SJCRH30 (cell line): ENCODE measurements at regions not wholly inside any gene's neighbourhood (a gene's known extent, or its start where the extent isn't known, plus 50 kb on each side); places are given as distances from the start of the nearest gene placed in this dataset.
A peak's percentile ranks its signal among the peaks of the same experiment; 100 is the strongest.

ENCODE experiments used
- DNase-seq, 2 experiments: peaks; one replicate each; pipeline ENCODE4 v3.0.0-alpha.2; 2015 to 2020
- H3K27ac ChIP-seq: fragments of 250-450 bp; sonication (Bioruptor Pico); 2 replicates; pipeline ENCODE4 v1.5.1; 2020; ENCODE audit warnings: mild to moderate bottlenecking, moderate library complexity
- H3K27me3 ChIP-seq: fragments of 250-450 bp; sonication (Bioruptor Pico); 2 replicates; pipeline ENCODE4 v1.5.1; 2020; ENCODE audit warnings: mild to moderate bottlenecking, moderate library complexity
- H3K36me3 ChIP-seq: fragments of 250-450 bp; sonication (Bioruptor Pico); 2 replicates; pipeline ENCODE4 v1.5.1; 2020; ENCODE audit warnings: mild to moderate bottlenecking, moderate library complexity
- H3K4me1 ChIP-seq: fragments of 250-450 bp; sonication (Bioruptor Pico); 2 replicates; pipeline ENCODE4 v1.5.1; 2020; ENCODE audit warnings: mild to moderate bottlenecking, moderate library complexity
- H3K4me3 ChIP-seq: fragments of 250-450 bp; sonication (Bioruptor Pico); 2 replicates; pipeline ENCODE4 v1.5.1; 2020; ENCODE audit warnings: mild to moderate bottlenecking, moderate library complexity
- H3K9me3 ChIP-seq: fragments of 250-450 bp; sonication (Bioruptor Pico); replicated peaks from 2 replicates; pipeline ENCODE4 v1.5.1; 2020; ENCODE audit warnings: mild to moderate bottlenecking, moderate library complexity

DNA sequence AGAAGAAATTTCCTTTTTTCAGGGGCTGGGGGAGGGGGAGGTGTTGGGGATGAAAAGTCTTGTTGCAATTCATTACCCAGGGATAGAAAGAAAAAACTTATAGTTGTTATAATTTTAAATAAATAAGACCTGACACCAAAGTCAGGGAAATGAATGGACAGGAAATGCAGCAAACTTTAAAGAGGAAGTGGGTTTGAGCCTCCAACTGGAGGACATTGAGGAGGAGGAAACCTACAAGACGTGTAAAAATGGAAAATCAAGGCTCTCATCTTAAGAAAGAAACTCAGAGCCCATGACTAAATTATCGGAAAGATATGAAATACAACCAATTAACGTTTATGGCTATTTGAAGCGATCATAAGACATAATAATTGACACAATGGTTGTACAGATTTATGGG, 54.4 kb downstream of the NIBAN1 start:
- H3K4me3 ChIP-seq: no peak overlapping the region
- H3K4me1 ChIP-seq: no peaks in the 10 kb centered on the region
- no peak for DNase-seq
- H3K27ac ChIP-seq: no peak overlapping the region
- H3K9me3 ChIP-seq: no peaks in the 10 kb centered on the region
- no peaks in the 10 kb centered on the region for H3K27me3 ChIP-seq
- no peaks in the 10 kb centered on the region for H3K36me3 ChIP-seq

DNA sequence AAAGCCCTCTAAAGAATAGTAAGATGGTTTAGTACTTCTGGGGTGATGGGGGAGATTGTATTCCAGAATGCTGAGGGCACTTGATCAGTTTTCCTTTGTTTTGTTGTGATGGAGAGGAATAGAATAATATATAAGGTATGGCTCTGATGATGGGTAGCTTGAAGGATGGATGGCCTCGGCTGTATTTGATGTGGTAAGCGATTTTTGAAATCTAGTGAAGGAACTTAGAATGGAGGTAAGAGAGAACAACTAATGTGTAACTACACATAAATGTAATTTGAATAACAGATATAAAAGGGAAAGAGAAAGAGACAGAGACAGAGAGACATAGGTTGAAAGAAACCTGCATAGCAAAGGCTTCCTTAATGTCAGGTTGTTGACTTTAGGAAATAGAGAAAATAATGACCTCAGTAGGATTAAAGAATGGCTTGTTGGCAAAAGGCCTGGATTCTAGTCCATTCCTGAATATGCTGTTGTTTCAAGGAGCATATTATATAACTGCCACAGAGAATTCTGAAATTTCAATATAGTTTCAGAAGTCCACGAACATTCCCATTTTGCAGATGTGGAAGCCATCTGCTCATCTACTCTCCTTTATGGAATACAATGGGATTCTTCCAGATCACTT, 58.7 kb downstream of the NIBAN1 start:
- H3K27me3 ChIP-seq: no peaks in the 10 kb centered on the region
- H3K36me3 ChIP-seq: no peaks in the 10 kb centered on the region
- H3K4me3 ChIP-seq: no peak overlapping the region
- H3K27ac ChIP-seq: no peak overlapping the region
- no peaks in the 10 kb centered on the region for H3K9me3 ChIP-seq
- H3K4me1 ChIP-seq: no peaks in the 10 kb centered on the region
- DNase-seq: no peak

DNA sequence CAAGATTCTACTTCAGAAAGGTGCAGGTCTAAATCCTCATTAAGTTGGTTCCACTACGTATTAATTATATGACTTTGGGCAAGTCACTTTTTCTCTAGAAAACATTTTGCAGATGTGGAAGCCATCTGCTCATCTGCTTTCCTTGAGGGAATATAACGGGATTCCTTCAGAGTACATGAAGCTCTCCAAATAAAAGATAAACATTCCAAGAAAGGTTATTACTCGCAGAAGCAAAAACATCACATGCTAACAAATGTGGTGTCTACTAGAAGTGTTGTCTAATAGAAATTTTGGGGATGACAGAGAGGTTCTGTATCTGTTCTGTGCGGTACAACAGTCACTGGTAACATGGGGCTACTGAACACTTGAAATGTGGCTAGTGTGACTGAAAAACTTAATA, 60.2 kb downstream of the NIBAN1 start:
- Histone ChIP-seq H3K27me3 (no peaks in the 10 kb centered on the region), H3K9me3 (no peaks in the 10 kb centered on the region), H3K4me3 (no peak overlapping the region), H3K4me1 (no peaks in the 10 kb centered on the region), H3K27ac (no peak overlapping the region), H3K36me3 (no peaks in the 10 kb centered on the region)
- DNase-seq: no peak

DNA sequence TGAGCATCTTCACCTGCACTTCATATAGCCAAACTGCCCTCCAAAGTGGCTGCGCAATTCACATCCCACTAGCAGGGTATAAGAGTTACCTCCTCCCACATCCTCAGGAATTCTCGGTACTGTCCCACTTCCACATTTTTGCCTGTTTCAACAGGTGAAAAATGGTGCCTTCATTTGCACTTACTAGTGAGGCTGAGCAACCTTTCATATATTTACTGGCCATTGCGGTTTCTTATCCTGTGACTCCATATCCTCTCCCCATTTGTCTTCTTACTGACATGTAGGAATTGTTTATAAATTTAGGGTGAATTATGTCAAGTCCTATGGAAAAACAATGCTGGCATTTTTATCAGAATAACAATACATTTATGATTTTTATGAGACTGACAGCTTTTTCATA, 61.9 kb downstream of the NIBAN1 start:
- no peak overlapping the region for H3K4me3 ChIP-seq
- no peaks in the 10 kb centered on the region for H3K36me3 ChIP-seq
- H3K27me3 ChIP-seq: no peaks in the 10 kb centered on the region
- H3K27ac ChIP-seq: no peak overlapping the region
- no peaks in the 10 kb centered on the region for H3K9me3 ChIP-seq
- DNase-seq: no peak
- H3K4me1 ChIP-seq: no peaks in the 10 kb centered on the region

DNA sequence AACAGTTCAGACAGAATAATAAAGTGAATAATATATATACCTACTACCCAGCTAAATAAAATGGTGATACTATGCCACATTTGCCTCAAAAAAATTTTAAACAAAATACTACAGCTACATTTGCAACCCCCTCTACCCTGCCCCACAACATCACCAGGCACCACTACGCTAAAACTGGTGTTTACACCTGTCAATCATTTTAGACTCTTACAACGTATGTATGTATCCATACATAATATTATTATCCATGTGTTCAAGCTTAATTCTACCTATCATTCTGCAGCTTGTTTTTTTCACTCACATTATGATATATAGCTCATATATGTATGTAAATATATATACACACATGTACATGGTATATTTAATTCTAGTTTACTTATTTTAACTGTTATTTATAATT, 62.5 kb downstream of the NIBAN1 start:
- Histone ChIP-seq H3K27me3 (no peaks in the 10 kb centered on the region), H3K27ac (no peak overlapping the region), H3K4me1 (no peaks in the 10 kb centered on the region), H3K4me3 (no peak overlapping the region), H3K36me3 (no peaks in the 10 kb centered on the region), H3K9me3 (no peaks in the 10 kb centered on the region)
- DNase-seq: no peak

DNA sequence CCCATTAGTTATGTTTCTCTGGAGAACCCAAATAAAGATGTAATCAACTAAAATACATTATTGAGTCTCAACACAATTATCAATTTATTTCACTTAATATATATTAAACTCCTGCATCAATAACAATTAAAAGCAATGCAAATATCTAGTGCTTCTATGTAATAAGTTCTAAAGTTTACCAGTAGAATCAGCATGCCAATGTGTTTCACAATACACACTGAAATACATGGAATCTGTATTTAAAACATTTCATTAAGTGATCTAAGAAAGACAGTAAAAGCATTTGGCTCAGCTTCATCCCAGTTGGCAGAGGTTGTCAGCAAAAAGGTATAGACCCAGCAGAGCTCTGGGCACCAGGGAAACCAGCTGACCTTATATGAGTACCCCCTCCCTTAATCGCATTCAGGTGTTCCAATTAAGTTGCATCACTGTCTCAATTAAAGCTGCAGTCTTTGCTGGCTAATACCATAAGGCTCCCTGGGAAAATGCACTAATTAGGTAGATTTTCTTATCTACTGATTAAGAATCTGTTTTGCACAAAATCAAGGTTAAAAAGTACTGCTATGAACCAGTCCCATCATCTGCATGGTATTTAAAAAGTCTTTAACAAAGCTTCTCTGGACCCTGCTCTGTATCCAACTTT, 63.1 kb downstream of the NIBAN1 start:
- H3K4me3 ChIP-seq: no peak overlapping the region
- no peaks in the 10 kb centered on the region for H3K9me3 ChIP-seq
- H3K36me3 ChIP-seq: no peaks in the 10 kb centered on the region
- DNase-seq: no peak
- H3K27ac ChIP-seq: no peak overlapping the region
- no peaks in the 10 kb centered on the region for H3K27me3 ChIP-seq
- H3K4me1 ChIP-seq: no peaks in the 10 kb centered on the region

DNA sequence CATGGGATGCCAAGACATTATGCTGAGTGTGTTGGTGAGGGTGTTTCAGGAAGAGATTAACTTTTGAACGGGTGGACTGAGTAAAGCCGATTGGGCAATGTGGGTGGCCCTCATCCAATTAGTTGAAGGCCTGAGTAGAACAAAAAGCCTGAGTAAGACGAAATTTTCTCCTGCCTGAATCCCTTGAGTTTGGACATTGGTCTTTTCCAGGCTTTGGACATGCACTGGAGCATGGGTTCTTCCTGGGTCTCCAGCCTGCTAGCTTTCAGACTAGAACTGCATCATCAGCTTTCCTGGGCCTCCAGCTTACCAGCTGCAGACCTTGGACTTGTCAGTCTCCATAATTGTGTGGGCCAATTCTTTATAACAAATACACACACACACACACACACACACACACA, 63.6 kb downstream of the NIBAN1 start:
- Histone ChIP-seq H3K36me3 (no peaks in the 10 kb centered on the region), H3K4me1 (no peaks in the 10 kb centered on the region), H3K4me3 (no peak overlapping the region), H3K9me3 (no peaks in the 10 kb centered on the region), H3K27me3 (no peaks in the 10 kb centered on the region), H3K27ac (no peak overlapping the region)
- DNase-seq: peak in 1 of 2 experiments; percentile 2

DNA sequence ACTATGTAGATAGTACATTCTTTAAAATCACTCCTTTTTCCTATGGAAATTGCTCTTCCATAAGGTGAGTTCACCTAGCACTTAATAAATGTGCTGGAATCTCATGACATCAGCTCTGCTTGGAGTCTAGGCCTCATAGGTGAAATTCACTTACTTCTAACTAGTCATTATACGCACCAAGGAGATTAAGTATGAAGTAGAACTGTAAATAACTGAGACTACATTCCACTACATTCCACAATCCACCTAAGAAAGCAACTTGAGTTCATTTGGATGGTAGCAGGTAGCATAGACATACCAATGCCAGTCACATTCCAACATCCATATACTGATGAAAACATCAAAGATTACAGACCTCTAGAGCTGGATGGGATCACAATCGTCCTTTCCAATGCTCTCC, 64.3 kb downstream of the NIBAN1 start:
- Histone ChIP-seq H3K36me3 (no peaks in the 10 kb centered on the region), H3K4me3 (no peak overlapping the region), H3K4me1 (no peaks in the 10 kb centered on the region), H3K27ac (no peak overlapping the region), H3K27me3 (no peaks in the 10 kb centered on the region), H3K9me3 (no peaks in the 10 kb centered on the region)
- no peak for DNase-seq

DNA sequence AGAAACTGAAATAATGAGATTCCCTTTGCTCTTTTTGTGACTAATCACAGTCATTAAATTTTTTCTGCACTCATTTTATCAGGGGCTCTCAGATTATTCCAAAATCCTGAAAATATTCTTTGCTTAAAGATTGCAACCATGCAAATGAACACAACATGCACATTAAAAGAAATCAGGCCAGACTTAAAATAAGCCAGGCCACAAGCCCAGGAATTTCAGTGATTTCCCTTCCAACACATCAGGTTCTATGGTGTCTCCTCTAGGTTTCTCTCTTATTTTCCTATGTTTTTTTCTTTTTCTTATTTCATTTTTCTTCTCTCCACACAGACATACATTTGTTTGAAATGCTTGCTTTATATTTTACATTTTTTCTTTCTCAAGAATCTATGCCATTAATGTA, 65.3 kb downstream of the NIBAN1 start:
- Histone ChIP-seq H3K9me3 (no peaks in the 10 kb centered on the region), H3K27me3 (no peaks in the 10 kb centered on the region), H3K4me1 (no peaks in the 10 kb centered on the region), H3K36me3 (no peaks in the 10 kb centered on the region), H3K27ac (no peak overlapping the region), H3K4me3 (no peak overlapping the region)
- no peak for DNase-seq

DNA sequence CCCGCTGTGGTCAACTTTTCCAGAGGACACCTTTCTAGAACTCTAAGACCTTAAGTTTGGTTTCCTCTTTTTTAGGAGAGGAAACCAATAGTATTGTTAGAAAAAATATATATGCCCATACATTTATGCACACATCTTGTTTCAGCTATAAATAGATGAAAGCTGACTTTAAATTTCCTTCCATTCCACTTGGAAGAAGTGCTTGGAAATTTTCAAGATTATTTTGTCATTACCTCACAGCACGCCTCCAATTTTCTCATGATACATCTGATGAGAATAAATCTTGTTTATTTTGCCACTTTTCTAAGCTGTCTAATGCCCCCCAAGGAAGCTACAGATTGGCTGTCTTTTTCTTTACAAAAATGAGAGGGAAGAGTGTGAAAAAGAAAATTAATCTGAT, 65.8 kb downstream of the NIBAN1 start:
- H3K4me3 ChIP-seq: no peak overlapping the region
- no peaks in the 10 kb centered on the region for H3K27me3 ChIP-seq
- no peak overlapping the region for H3K27ac ChIP-seq
- H3K9me3 ChIP-seq: no peaks in the 10 kb centered on the region
- H3K4me1 ChIP-seq: no peaks in the 10 kb centered on the region
- no peak for DNase-seq
- H3K36me3 ChIP-seq: no peaks in the 10 kb centered on the region

DNA sequence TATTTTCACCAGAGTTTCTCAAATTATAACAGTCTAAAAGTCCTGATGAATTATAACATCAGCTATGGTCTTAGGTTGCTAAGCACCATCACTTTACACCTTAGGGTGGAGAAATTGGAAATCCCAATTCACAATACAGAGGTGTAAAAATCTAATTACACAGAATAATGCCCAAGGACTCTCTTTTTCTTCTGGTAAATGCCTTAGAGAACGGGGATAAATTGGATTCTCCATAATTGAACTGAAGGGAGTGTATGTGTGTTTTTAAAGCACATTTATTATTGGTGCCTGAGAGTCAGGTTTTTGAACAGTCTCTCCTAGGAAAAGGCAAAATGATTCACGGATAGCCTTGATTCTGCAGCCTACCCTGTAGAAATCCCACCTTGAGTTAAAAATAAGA, 66.8 kb downstream of the NIBAN1 start:
- Histone ChIP-seq H3K4me1 (no peaks in the 10 kb centered on the region), H3K36me3 (no peaks in the 10 kb centered on the region), H3K27me3 (no peaks in the 10 kb centered on the region), H3K9me3 (no peaks in the 10 kb centered on the region), H3K27ac (no peak overlapping the region), H3K4me3 (no peak overlapping the region)
- DNase-seq: no peak

DNA sequence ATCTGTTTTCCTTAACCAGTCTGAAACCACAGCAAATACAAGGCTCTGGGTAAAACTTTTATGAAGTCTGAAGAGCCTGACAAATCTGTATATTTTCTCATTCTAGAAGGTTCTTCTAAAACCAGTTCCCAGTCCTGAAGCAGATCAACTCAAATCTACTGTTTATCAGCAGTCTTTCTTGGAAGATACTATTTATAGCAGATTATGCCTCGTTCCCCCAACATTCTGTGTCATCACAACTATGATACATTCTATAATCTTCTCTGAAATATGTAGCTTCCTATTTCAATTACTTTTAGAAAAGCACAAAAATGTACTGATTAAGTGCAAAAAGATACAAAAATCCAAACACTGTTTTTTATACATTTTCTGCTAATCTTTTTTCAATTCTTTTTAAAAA, 67.5 kb downstream of the NIBAN1 start:
- no peaks in the 10 kb centered on the region for H3K9me3 ChIP-seq
- H3K27me3 ChIP-seq: no peaks in the 10 kb centered on the region
- no peak overlapping the region for H3K4me3 ChIP-seq
- no peak for DNase-seq
- H3K27ac ChIP-seq: no peak overlapping the region
- no peaks in the 10 kb centered on the region for H3K36me3 ChIP-seq
- H3K4me1 ChIP-seq: no peaks in the 10 kb centered on the region

DNA sequence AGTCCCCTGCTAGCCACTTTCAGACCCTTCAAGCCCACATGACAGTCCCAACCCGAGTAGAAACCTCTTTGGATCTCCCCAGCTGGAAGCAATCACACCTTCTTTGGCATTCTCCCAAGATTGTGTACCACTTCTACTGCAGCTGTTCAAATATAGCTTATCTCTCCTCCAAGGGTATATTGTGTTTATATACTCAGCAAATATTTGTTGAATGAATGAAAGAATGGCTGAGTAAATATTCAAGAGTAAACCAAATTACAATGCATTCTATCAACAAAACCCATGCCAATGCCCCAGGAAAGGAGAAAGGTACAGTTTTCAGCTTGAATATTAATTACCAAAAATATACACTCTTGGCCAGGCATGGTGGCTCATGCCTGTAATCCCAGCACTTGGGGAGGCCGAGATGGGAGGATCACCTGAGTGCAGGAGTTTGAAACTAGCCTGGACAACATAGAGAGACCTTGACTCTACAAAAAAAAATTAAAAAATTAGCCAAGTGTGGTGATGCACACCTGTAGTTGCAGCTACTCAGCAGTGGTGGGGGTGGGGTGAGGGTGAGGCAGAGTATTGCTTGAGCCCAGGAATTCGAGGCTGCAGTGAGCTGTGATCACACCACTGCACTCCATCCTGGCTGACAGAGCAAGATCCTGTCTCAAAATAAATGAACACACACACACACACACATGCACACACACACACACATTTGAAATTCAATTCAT, 68.5 kb downstream of the NIBAN1 start:
- Histone ChIP-seq H3K4me3 (no peak overlapping the region), H3K36me3 (no peaks in the 10 kb centered on the region), H3K9me3 (no peaks in the 10 kb centered on the region), H3K4me1 (no peaks in the 10 kb centered on the region), H3K27me3 (no peaks in the 10 kb centered on the region), H3K27ac (no peak overlapping the region)
- peak in 1 of 2 experiments; percentile 6 for DNase-seq

DNA sequence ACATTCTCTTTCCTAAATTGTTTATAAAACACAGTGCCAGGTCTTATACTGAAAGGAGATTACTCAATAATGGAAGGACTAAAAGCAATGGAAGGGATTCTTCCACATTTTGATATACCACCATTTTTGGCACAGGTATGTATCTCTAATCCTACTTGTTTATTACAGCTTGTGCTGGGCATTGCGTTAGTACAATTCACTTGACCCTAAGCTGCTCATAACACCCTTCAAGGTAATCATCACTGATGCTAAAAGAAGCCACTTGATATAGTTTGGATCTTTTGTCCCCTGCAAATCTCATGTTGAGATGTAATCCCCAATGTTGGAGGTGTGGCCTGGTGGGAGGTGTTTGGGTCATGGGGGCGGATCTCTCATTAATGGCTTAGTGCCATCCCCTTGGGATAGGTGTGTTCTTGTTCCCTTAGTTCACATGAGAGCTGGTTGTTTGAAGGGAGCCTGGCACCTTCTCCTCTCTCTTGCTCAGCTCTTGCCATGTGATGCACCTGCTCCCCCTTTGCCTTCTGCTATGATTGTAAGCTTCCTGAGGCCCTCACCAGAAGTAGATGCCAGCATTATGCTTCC, 71.1 kb downstream of the NIBAN1 start:
- no peaks in the 10 kb centered on the region for H3K9me3 ChIP-seq
- no peak for DNase-seq
- no peaks in the 10 kb centered on the region for H3K27me3 ChIP-seq
- no peaks in the 10 kb centered on the region for H3K36me3 ChIP-seq
- no peak overlapping the region for H3K4me3 ChIP-seq
- H3K27ac ChIP-seq: no peak overlapping the region
- no peaks in the 10 kb centered on the region for H3K4me1 ChIP-seq

DNA sequence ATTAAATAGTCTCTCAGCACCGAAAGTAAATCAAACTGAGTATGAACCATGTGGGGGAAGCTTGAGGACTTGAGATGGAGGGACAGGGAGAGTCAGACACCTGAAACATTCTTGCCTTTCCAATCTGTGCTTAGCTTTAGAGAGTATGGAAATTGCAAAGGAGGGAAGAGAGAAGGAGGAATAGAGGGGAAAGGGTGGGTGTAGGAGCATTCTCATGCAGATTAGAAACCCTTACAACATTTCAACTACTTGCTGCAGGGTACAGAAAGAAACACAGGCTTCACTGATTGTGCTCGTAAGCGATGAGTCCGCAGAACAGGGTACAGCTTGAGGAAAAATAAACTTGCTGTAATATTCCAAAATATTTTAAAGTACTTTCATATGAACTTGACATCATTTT, 73.8 kb downstream of the NIBAN1 start:
- no peak for DNase-seq
- H3K4me3 ChIP-seq: no peak overlapping the region

More for the DNA sequence above, 73.8 kb downstream of the NIBAN1 start:
- no peaks in the 10 kb centered on the region for H3K36me3 ChIP-seq
- no peaks in the 10 kb centered on the region for H3K9me3 ChIP-seq
- no peak overlapping the region for H3K27ac ChIP-seq
- H3K27me3 ChIP-seq: no peaks in the 10 kb centered on the region
- H3K4me1 ChIP-seq: no peaks in the 10 kb centered on the region
